Activated CD8-positive, alpha-beta memory T cell treated with anti-CD3 and anti-CD28 coated beads, Interleukin-2, amount 50 U/mL, for 4 hours (primary cell): ENCODE measurements at regions not wholly inside any gene's neighbourhood (a gene's known extent, or its start where the extent isn't known, plus 50 kb on each side); places are given as distances from the start of the nearest gene placed in this dataset.

Experiments
- DNase-seq: peaks from one replicate; pipeline ENCODE4 v3.0.0-alpha.2; 2020

GRCh38 chr19:46911456-46911855 is 50.7 kb downstream of the ARHGAP35 start:
- no peak for DNase-seq

GRCh38 chr19:46913198-46913851 is 52.5 kb downstream of the ARHGAP35 start:
- no peak for DNase-seq

GRCh38 chr19:46913852-46914430 is 53.1 kb downstream of the ARHGAP35 start:
- DNase-seq: no peak

DNA sequence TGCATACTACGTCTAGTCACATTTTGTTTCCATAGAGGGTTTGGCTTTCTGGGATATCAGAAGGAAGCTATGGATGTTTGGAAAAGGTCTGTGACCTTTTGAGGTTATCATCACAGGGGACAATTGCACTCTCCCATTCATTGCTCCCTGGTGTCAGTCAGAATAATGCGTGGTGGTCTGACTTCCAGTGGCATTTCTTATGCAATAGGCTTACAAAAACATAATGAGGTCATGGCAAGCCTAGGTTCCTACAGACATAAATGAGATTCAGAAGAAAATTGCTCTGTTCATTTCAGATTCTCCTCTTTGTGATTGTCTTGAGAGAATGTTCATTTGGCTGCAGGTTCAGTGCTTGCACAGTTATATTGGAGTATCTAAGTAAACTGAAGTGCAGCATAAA is 54.6 kb downstream of the ARHGAP35 start:
- no peak for DNase-seq

- no peak for DNase-seq
Observed at GRCh38 chr19:46917002-46917401, 56.2 kb downstream of the ARHGAP35 start.

DNA sequence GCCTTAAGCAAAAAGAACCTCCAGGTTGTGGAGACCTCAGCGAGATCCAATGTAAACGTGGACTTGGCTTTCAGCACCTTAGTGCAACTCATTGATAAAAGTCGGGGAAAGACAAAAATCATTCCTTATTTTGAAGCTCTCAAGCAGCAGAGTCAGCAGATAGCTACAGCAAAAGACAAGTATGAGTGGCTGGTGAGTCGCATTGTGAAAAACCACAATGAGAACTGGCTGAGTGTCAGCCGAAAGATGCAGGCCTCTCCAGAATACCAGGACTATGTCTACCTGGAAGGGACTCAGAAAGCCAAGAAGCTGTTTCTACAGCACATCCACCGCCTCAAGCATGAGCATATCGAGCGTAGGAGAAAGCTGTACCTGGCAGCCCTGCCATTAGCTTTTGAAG is 58.5 kb downstream of the ARHGAP35 start:
- no peak for DNase-seq

- no peak for DNase-seq
Observed at GRCh38 chr19:46920362-46920761, 59.6 kb downstream of the ARHGAP35 start.

- DNase-seq: no peak
Observed at GRCh38 chr19:46921071-46921470, 60.3 kb downstream of the ARHGAP35 start.

DNA sequence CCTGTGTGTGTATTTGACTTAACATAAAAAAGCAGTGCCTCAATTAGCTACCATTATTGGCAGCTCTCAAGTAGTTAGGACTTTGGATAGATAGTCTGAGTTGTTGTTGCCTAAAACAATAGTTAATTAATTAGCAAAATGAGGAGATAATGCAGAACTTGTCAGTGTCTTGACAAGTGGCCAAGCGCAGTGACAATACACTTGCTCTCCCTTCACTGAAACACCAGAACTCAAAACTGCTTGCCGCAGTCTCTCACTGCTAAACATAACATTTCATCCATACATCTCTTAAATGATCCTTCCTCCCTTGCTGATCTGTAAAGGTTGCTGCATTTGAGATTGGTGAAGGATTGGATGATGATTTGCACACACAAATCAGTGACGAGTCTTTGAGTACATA is 61.7 kb downstream of the ARHGAP35 start:
- DNase-seq: no peak

DNA sequence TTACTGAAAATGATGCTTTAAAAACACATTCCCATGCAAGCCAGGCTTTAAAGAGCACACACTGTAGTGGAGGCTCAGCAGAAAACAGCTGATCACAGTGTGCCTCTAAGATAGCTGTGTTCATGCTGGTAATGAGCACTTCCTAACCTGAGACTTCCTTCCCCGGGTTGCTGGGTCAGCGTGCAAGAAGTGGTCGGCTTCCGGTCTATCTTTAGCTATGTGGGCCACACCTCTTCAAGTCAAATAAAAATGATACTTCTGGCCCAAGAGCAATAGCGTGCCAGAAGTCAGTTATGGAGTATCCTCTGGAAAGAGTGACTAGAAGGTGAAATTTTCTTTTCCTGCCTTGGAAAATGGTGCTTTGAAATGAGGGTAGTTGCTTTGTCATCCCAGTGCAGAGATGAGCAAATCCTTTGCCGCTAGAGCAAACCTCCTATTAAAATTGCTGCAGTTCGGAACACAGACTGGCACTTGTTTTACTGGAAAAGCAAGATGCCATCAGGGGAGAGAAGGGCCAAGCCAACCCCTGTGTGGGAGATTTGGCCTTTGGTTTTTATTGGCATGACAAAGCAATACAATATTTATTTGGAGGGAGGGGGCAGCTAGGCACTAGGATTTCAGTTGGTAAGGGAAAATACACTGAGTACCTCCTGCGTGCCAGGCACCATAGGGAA is 64.2 kb downstream of the ARHGAP35 start:
- no peak for DNase-seq

DNA sequence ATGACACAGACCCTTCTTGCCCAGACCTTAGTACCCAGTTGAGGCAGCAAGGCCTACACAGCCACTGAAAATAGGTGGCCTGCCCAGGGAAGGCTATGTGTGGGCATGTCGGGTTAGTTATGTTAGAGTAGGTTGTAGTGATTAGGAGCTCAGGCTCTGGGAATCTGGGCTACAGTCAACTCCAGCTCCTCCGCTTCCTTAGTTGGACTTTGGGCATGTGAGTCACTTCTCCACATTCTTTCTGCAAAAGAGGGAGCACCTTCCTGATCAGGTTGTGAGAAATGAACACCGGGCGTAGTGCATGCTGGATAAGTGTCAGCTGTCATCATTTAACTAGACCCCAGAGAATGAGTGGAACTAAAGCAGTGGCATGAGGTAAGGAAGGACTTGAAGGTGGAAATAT is 64.8 kb downstream of the ARHGAP35 start:
- DNase-seq: no peak

DNA sequence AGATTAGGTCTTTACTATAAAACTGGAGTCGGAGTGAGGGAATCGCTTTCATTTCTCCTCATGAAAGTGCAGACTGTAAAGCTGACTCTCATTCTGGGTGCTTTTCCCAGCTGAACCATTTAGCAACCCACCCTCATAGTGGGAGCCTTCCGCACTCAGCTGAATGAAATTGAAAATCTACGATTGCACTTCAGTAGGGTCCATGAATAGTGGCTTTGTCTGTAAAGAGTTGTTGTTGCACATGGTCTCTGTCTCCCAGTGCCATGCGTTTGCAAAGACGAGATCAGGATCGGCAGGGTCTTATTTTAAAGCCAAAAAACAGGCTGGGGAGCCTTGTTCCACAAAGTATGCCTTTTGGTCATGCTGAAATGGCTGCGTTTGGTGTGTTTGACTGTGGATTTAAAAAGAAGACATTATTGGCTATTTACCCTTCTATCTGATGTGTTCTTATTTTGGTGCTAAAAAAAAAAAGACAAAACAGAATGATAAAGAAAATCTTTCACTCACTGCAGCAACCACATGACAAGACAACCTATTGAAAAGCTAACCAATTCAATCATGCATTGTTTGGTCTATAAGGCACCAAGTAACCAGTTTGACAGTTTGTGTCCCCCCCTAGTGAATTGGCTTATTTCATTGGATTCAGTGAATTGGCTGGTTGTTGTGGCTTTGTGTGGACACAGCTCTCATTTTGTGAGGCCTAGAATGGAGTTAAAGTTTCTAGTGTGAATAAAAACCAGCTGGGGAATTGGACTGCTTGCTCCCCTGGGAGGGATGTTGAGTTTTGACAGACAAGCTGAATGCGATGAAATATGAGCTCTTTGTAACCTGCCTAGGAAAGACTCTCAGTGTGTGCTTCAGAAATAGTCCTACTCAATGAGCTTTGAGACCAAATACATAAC is 65.6 kb downstream of the ARHGAP35 start:
- DNase-seq: no peak

GRCh38 chr19:46927106-46927505 is 66.3 kb downstream of the ARHGAP35 start:
- DNase-seq: no peak

DNA sequence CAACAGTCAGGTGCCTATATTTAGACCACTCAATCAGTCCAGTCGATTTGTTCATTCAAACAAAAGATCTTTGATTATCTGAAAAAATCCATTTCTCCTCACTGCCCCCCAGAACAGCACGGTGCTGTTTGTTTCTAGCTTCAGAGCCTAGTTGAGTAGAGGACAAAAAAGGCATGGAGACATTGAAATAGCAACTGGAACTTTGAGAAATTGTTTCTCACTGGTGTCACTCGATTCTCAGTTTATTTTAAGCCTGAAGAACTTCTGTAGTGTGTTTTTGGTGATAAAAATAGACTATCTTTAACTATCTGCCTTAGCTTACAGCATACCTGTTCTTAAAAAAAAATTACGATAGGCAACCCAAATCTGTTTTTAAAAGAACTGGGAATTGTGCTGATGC is 67.1 kb downstream of the ARHGAP35 start:
- no peak for DNase-seq

DNA sequence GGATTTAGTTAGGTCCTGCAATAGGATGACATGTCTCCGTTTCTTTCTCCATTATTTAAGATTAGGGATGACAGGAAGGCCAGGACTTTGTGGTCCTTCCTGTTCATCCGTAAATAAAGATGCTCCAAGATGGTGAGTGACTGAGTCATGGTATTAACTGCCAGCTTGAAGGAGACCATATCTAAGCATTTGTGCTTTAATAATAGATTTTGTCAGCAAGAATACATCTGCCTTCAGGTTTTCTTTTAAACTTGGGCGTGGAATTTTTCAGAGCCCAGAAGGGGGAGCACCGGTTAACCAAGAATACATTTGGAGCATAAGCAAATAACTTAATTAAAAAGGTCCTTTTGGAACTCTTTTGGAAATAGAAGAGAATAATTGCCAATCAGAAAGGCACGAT is 68.2 kb downstream of the ARHGAP35 start:
- no peak for DNase-seq

- no peak for DNase-seq
Observed at GRCh38 chr19:46931202-46931601, 70.4 kb downstream of the ARHGAP35 start.

- no peak for DNase-seq
Observed at GRCh38 chr19:46932346-46932745, 71.5 kb downstream of the ARHGAP35 start.

GRCh38 chr19:46935066-46935663 is 74.4 kb downstream of the ARHGAP35 start:
- DNase-seq: no peak

- no peak for DNase-seq
Observed at GRCh38 chr19:46943150-46943946, 76.3 kb upstream of the NPAS1 start.

GRCh38 chr19:46944123-46944748 is 75.4 kb upstream of the NPAS1 start:
- no peak for DNase-seq

GRCh38 chr19:46944918-46945628 is 74.6 kb upstream of the NPAS1 start:
- DNase-seq: no peak
